Panc1 (cell line): ENCODE measurements at regions not wholly inside any gene's neighbourhood (a gene's known extent, or its start where the extent isn't known, plus 50 kb on each side); places are given as distances from the start of the nearest gene placed in this dataset.

Source experiments
- ATAC-seq: fragments of 200-7000 bp; cut with Tn5 transposase; 2 replicates; pipeline ENCODE4 v1.9.1; 2020; ENCODE audit warnings: mild to moderate bottlenecking, moderate library complexity
- BruUV-seq: library from RNA; stranded (reverse); fragments of 400-500 nt; replicated peaks from 2 replicates; lab custom pipeline; 2021; lab: Mats Ljungman, UMichigan
- CTCF ChIA-PET: fragments of 300-600 bp; sonication (Branson Sonifier 250); formaldehyde crosslinking; loops from one replicate; lab custom pipeline; 2022; ENCODE audit warnings: antibody characterized with exemption; lab: Charles Lee
- POLR2A ChIA-PET: fragments of 300-600 bp; sonication (Branson Sonifier 250); formaldehyde crosslinking; loops from one replicate; lab custom pipeline; 2022; ENCODE audit warnings: antibody characterized with exemption; lab: Charles Lee
- DNase-seq: peaks from one replicate; pipeline ENCODE4 v3.0.0-alpha.2; 2010; ENCODE audit warnings: low read depth, low spot score
- H3K27ac ChIP-seq: 2 replicates; pipeline ENCODE4 v1.5.1; 2011; ENCODE audit warnings: mild to moderate bottlenecking, low read length, inconsistent platforms
- H3K27me3 ChIP-seq: fragments of 200-500 bp; sonication (Bioruptor generic); 2 replicates; pipeline ENCODE4 v1.6.0; 2014; ENCODE audit warnings: low read length, inconsistent platforms; ENCODE audit not compliant: control insufficient read depth, insufficient read depth
- H3K36me3 ChIP-seq: fragments of 200-500 bp; sonication (Bioruptor generic); 2 replicates; pipeline ENCODE4 v1.5.1; 2014; ENCODE audit warnings: inconsistent platforms, mild to moderate bottlenecking, low read length, moderate library complexity; ENCODE audit not compliant: control insufficient read depth, insufficient read depth
- H3K4me1 ChIP-seq: 2 replicates; pipeline ENCODE4 v1.5.1; 2011; ENCODE audit warnings: inconsistent platforms, mild to moderate bottlenecking, low read length, moderate library complexity; ENCODE audit not compliant: control insufficient read depth, insufficient read depth
- H3K4me3 ChIP-seq, 2 experiments: 2 replicates each; pipeline ENCODE4 v1.5.1; 2011 to 2012; ENCODE audit warnings: low read depth in 2 of 2, low read length in 2 of 2, mild to moderate bottlenecking in 2 of 2, inconsistent platforms in 1 of 2, moderate library complexity in 1 of 2
- H3K9me3 ChIP-seq: fragments of 200-500 bp; sonication (Bioruptor generic); 2 replicates; pipeline ENCODE4 v1.5.1; 2014; ENCODE audit warnings: low read depth, mild to moderate bottlenecking, inconsistent platforms, low read length, moderate library complexity; ENCODE audit not compliant: control insufficient read depth, insufficient read depth
- POLR2AphosphoS5 ChIP-seq: IDR thresholded peaks from 2 replicates; pipeline ENCODE4 v1.6.1; 2012; ENCODE audit warnings: mild to moderate bottlenecking, low read depth, low read length, moderate library complexity
- REST ChIP-seq, 2 experiments: IDR thresholded peaks; 2 replicates each; pipeline ENCODE4 v1.6.1; 2011 to 2012; ENCODE audit warnings: low read depth in 2 of 2, control low read depth in 1 of 2, low read length in 1 of 2, mild to moderate bottlenecking in 1 of 2, moderate library complexity in 1 of 2; ENCODE audit not compliant: insufficient read depth in 1 of 2
- SIN3A ChIP-seq: IDR thresholded peaks from 2 replicates; pipeline ENCODE4 v1.6.1; 2012; ENCODE audit warnings: low read depth, mild to moderate bottlenecking, low read length, moderate library complexity, borderline replicate concordance; ENCODE audit not compliant: insufficient read depth
- TCF7L2 ChIP-seq: IDR thresholded peaks from 2 replicates; pipeline ENCODE4 v1.6.1; 2011; ENCODE audit warnings: mild to moderate bottlenecking, low read depth, low read length, inconsistent platforms
- in situ Hi-C: cut with HindIII; loops from 2 replicates; pipeline ENCODE4 v1.10.0; 2016; ENCODE audit warnings: low sequenced_read_pairs, low pct_unique_long_range_greater_than_20kb
- intact Hi-C: fragments of 100-400 bp; cut with micrococcal nuclease; formaldehyde crosslinking; loops from one replicate; pipeline ENCODE4 v1.10.0; 2022; ENCODE audit not compliant: unreplicated experiment
- TF ChIP-seq, protein P1 (sequence below): fragments of 450-650 bp; IDR thresholded peaks from 2 replicates; pipeline ENCODE4 v1.5.1; 2017; ENCODE audit warnings: mild to moderate bottlenecking

GRCh38 chr21:23307065-23307464, 2300.2 kb downstream of the MRPL39 start:
- ATAC-seq (no peak), DNase-seq (no peak)
- intact Hi-C loops: no loop called here
- ChIA-PET POLR2A (no interaction called here), CTCF (no interaction called here)
- Histone ChIP-seq H3K27ac (no peak overlapping the region), H3K4me3 (no peak overlapping the region), H3K4me1 (no peaks in the 10 kb centered on the region), H3K27me3 (no peaks in the 10 kb centered on the region), H3K36me3 (no peaks in the 10 kb centered on the region), H3K9me3 (no peaks in the 10 kb centered on the region)
- no TSS peak for BruUV-seq
- TF ChIP-seq SIN3A: no peak
- in situ Hi-C loops: no loop called here

DNA sequence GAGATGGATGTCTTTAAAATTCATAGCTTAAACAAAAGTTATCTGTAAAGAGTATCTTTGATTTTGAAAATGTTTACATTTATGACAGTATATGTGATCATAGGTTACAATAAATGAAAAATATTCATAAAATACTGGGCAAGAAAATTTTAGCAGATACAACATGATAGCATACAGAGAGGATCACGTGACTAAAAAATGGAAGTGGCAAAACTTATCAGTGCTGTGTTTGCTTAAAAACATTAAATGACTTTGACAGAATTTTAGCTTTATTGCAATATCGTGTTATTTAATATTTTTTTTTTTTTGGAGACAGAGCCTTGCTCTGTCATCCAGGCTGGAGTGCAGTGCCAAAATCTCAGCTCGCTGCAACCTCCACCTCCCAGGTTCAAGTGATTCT, 2294.1 kb downstream of the NCAM2 start:
- in situ Hi-C loops (no loop called here), intact Hi-C loops (no loop called here)
- ChIA-PET POLR2A (no interaction called here), CTCF (no interaction called here)
- Histone ChIP-seq H3K36me3 (no peaks in the 10 kb centered on the region), H3K27ac (no peak overlapping the region), H3K27me3 (no peaks in the 10 kb centered on the region), H3K4me3 (no peak overlapping the region), H3K9me3 (no peaks in the 10 kb centered on the region), H3K4me1 (no peaks in the 10 kb centered on the region)
- no peak for DNase-seq
- TF ChIP-seq POLR2AphosphoS5 (no peak), SIN3A (no peak), REST (IDR thresholded peaks at IDR 0.05; ENCODE audit: insufficient read depth in 1 of 2, low read depth in 2 of 2, low read length in 1 of 2) (no peak), TCF7L2 (no peak)
- TF ChIP-seq, protein P1, sequence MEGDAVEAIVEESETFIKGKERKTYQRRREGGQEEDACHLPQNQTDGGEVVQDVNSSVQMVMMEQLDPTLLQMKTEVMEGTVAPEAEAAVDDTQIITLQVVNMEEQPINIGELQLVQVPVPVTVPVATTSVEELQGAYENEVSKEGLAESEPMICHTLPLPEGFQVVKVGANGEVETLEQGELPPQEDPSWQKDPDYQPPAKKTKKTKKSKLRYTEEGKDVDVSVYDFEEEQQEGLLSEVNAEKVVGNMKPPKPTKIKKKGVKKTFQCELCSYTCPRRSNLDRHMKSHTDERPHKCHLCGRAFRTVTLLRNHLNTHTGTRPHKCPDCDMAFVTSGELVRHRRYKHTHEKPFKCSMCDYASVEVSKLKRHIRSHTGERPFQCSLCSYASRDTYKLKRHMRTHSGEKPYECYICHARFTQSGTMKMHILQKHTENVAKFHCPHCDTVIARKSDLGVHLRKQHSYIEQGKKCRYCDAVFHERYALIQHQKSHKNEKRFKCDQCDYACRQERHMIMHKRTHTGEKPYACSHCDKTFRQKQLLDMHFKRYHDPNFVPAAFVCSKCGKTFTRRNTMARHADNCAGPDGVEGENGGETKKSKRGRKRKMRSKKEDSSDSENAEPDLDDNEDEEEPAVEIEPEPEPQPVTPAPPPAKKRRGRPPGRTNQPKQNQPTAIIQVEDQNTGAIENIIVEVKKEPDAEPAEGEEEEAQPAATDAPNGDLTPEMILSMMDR: no peak
- BruUV-seq: no TSS peak
- ATAC-seq: no peak

GRCh38 chr21:23281917-23282316, 2283.7 kb downstream of the NCAM2 start:
- intact Hi-C loops: no loop called here
- ATAC-seq: no peak
- ChIA-PET CTCF (no interaction called here), POLR2A (no interaction called here)
- DNase-seq: no peak
- in situ Hi-C loops: no loop called here
- H3K4me1 ChIP-seq: no peaks in the 10 kb centered on the region
- no peaks in the 10 kb centered on the region for H3K27me3 ChIP-seq
- TF ChIP-seq REST (IDR thresholded peaks at IDR 0.05; ENCODE audit: insufficient read depth in 1 of 2, low read depth in 2 of 2, low read length in 1 of 2): no peak
- TF ChIP-seq, protein P1: no peak
- no peak for TF ChIP-seq TCF7L2
- TF ChIP-seq POLR2AphosphoS5: no peak
- TF ChIP-seq SIN3A: no peak
- H3K9me3 ChIP-seq: no peaks in the 10 kb centered on the region
- H3K27ac ChIP-seq: no peak overlapping the region
- no peaks in the 10 kb centered on the region for H3K36me3 ChIP-seq
- BruUV-seq: no TSS peak
- no peak overlapping the region for H3K4me3 ChIP-seq
